Stimulated activated naive CD8-positive, alpha-beta T cell treated with anti-CD3 and anti-CD28 coated beads, Interleukin-15, amount 100 ng/mL, for 72 hours (primary cell): ENCODE measurements at regions not wholly inside any gene's neighbourhood (a gene's known extent, or its start where the extent isn't known, plus 50 kb on each side); places are given as distances from the start of the nearest gene placed in this dataset.

Experiments
- ATAC-seq: fragments of 150-1000 bp; cut with Tn5 transposase; 2 replicates; pipeline ENCODE4 v1.10.0; 2021; ENCODE audit warnings: mild to moderate bottlenecking, moderate library complexity
- DNase-seq, 2 donors: peaks; one replicate each; pipeline ENCODE4 v3.0.0; 2021 to 2022
- H3K27ac Mint-ChIP-seq, 2 donors: one replicate each; pipeline ENCODE4 v1.8.0; 2022; ENCODE audit warnings: mild to moderate bottlenecking in 2 of 2, mixed read lengths in 2 of 2, moderate library complexity in 2 of 2
- H3K27me3 Mint-ChIP-seq: one replicate; pipeline ENCODE4 v1.8.0; 2022; ENCODE audit warnings: mixed read lengths
- H3K4me1 Mint-ChIP-seq: one replicate; pipeline ENCODE4 v1.8.0; 2022; ENCODE audit warnings: mild to moderate bottlenecking, mixed read lengths
- H3K4me3 Mint-ChIP-seq, 2 donors: one replicate each; pipeline ENCODE4 v1.8.0; 2022; ENCODE audit warnings: mild to moderate bottlenecking in 2 of 2, mixed read lengths in 2 of 2, moderate library complexity in 1 of 2
- H3K9me3 Mint-ChIP-seq, 2 donors: one replicate each; pipeline ENCODE4 v1.8.0; 2022; ENCODE audit warnings: mixed read lengths in 2 of 2

DNA sequence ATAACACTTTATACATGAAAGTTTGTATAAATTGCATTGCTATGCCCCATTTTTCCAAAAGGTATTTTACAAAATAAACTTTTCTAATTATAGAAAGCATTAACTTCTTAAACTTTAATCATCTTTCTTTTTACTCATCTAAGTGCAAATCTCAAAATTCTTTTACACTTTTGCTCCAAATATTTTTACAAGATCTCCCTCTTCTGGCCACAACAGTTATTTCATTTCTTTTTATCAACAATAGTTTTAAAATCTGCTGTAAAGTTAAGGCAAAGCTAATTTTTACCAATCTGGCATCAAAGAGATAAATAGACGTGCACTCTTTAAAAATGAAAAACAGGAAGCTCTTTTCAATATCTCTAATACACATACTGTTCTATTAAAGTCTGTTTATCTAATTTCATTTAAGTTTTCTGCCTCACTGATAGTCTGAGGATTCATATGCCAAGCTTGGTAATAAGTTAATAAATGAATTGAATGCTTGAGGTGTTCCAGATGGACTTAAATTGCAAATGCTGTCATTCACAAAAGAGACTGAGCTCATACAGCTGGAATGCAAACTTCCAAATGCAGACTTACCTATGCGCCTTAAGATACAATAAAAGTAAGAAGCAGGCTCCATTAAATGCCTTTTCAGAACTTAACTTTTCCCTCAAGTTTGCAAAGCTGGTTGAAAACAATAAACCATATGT, 583.0 kb upstream of the ATXN8OS start:
- no peak for ATAC-seq
- H3K27ac Mint-ChIP-seq, result no peak overlapping the region

DNA sequence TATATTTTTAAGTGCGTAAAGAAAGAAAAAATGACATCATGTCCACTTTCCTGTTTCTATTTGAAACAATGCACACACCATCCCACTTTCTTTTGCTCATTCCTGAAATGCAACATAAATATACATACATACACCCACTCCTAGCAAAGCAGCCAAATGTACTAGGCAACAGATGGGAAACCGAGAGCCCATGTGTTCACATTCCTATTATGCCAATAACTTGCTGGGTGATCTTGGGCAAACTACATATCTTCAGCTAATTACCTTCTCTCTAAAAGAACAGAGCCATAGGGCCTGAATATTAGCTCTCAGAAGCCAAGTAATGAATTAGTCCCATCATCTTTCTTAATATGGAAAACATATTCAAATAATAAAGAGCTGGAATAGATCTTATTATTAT, 610.6 kb upstream of the ATXN8OS start:
- no peaks in the 10 kb centered on the region for H3K4me1 Mint-ChIP-seq
- no peak for DNase-seq
- no peak overlapping the region for H3K4me3 Mint-ChIP-seq
- no peaks in the 10 kb centered on the region for H3K27me3 Mint-ChIP-seq
- no peak overlapping the region for H3K27ac Mint-ChIP-seq
- H3K9me3 Mint-ChIP-seq, result peaks cover 6 to 7% of the 10 kb centered on the region in 2 donors
- no peak for ATAC-seq

More for the DNA sequence above, 583.0 kb upstream of the ATXN8OS start:
- Mint-ChIP-seq H3K4me1 (no peaks in the 10 kb centered on the region), H3K9me3 (no peaks in the 10 kb centered on the region), H3K27me3 (no peaks in the 10 kb centered on the region), H3K4me3 (no peak overlapping the region)
- DNase-seq, result no peak

- Mint-ChIP-seq H3K27ac (no peak overlapping the region), H3K9me3 (peaks cover 3 to 4% of the 10 kb centered on the region in 2 donors), H3K27me3 (no peaks in the 10 kb centered on the region), H3K4me1 (no peaks in the 10 kb centered on the region), H3K4me3 (no peak overlapping the region)
- ATAC-seq (no peak), DNase-seq (no peak)
Measured at GRCh38 chr13:69495096-69495495, 612.5 kb upstream of the ATXN8OS start.

DNA sequence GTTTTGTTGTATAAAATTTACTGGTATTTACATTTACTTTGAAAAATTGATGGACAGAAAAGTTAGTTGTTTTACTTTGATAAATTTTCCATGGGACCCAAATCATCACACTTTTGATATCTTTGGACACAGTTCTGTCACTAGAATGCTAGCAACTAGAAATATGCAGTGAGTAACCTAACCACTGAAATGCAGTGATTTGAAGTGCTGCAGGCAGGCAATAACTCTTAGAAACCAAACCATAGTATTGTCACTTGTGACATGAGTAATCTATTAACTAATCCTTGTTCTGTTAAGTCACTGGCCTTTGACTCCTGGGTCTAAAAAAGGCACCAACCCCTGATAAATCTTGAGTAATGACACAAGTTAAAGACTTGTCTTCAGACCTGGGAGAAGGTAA, 620.0 kb upstream of the ATXN8OS start:
- DNase-seq (no peak), ATAC-seq (no peak)
- no peak overlapping the region for H3K4me3 Mint-ChIP-seq

GRCh38 chr13:69485991-69486592, 621.5 kb upstream of the ATXN8OS start:
- ATAC-seq (no peak), DNase-seq (no peak)
- Mint-ChIP-seq H3K4me3 (no peak overlapping the region), H3K4me1 (no peaks in the 10 kb centered on the region), H3K9me3 (peaks cover 4 to 30% of the 10 kb centered on the region in 2 donors), H3K27me3 (no peaks in the 10 kb centered on the region), H3K27ac (no peak overlapping the region)

More for the DNA sequence above, 620.0 kb upstream of the ATXN8OS start:
- H3K9me3 Mint-ChIP-seq, result peaks cover 4 to 18% of the 10 kb centered on the region in 2 donors
- H3K4me1 Mint-ChIP-seq, result no peaks in the 10 kb centered on the region
- H3K27me3 Mint-ChIP-seq, result no peaks in the 10 kb centered on the region
- H3K27ac Mint-ChIP-seq, result no peak overlapping the region

DNA sequence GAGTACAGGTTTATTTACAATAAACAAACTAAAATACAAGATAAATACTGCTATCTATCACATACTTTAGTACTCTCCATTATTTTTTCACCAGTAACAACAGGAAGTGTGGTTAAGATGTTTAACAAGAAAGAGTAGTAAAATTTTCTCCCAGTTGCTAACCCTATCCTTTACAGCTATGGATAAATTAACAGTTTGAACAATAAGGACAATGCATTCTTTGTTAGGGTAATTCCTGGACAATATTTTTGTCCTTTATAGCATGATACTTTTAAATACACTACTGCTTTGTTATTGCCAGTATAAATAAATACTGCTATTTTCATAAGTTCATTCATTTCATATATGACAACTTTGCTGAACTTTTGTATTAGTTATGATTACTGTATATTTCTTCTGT, 630.2 kb upstream of the ATXN8OS start:
- no peak for DNase-seq
- H3K4me1 Mint-ChIP-seq, result no peaks in the 10 kb centered on the region
- H3K27me3 Mint-ChIP-seq, result no peaks in the 10 kb centered on the region
- no peak overlapping the region for H3K27ac Mint-ChIP-seq
- ATAC-seq, result no peak
- peaks cover 0 to 14% of the 10 kb centered on the region in 2 donors for H3K9me3 Mint-ChIP-seq
- no peak overlapping the region for H3K4me3 Mint-ChIP-seq

DNA sequence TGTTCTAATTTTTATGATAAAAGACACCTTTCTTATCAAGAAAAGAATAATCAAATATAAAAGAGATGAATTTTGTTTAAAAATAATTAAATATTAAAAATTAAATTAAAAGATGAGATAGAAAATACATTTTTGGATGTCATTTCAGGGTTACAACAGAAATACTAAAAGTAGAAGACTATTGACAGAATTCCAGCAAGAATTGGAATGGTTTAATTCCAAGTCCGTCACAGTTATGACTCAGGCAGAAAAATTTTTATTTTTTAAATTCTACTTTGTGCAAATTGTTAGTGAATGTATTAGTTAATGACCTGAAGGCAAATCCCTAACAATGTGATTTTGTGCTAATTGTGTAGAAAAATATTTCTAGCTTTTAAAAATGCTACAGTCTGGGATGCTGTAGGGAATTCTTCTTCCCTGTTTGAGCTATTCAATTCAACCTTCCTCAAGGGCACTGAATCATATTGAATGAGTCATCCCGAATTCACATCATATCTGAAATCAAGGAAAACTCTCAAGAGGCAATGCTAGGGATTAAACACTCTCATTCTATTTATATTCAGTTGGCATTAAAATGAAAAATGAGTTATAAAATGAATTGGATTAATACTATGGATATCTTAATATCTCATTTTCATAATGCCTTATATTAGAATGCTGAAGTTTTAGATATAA, 633.5 kb upstream of the ATXN8OS start:
- no peak for DNase-seq
- ATAC-seq, result no peak
- H3K4me3 Mint-ChIP-seq, result no peak overlapping the region
- H3K9me3 Mint-ChIP-seq, result no peaks in the 10 kb centered on the region
- H3K27me3 Mint-ChIP-seq, result no peaks in the 10 kb centered on the region
- H3K27ac Mint-ChIP-seq, result no peak overlapping the region
- no peaks in the 10 kb centered on the region for H3K4me1 Mint-ChIP-seq

DNA sequence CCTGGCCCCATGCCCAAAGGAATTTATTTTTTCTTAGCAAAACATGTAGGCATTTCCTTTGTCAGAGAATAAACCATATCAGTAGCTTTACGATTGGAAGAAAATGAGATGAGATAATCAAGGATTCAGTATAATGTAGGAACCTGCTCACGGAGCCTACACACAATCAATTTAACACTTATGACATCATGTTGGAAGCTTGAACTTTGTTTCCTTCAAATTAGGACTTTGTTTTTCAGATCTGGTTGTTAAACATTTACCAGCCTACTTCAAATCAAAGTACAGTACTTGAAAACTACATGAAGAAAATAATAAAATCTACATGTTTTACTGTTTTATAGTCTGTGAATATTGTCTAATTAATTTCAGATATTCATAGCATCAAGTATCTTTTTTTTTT, 639.0 kb upstream of the ATXN8OS start:
- Mint-ChIP-seq H3K27me3 (no peaks in the 10 kb centered on the region), H3K27ac (no peak overlapping the region), H3K4me1 (no peaks in the 10 kb centered on the region), H3K4me3 (no peak overlapping the region), H3K9me3 (no peaks in the 10 kb centered on the region)
- ATAC-seq, result no peak
- no peak for DNase-seq

DNA sequence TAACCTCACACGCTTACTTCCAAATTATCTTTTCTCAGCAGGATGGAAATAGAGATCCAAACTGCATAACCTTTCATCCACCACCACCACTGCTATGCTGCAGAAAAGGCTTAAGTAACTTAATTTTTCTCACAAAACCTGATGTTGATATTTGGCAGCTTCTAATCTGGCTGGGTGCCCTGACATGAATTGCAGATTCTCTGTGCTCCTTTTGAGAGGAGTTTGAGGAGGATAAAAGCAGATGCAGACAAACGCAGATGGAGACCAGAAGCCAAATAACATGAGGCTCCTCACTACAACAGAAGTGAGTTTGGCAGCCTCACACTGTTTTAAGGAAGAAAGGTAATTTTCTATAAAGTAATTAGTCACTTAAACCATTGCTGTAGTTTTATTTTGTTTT, 646.2 kb upstream of the ATXN8OS start:
- no peak for ATAC-seq
- Mint-ChIP-seq H3K27ac (no peak overlapping the region), H3K27me3 (no peaks in the 10 kb centered on the region), H3K9me3 (no peaks in the 10 kb centered on the region), H3K4me3 (no peak overlapping the region), H3K4me1 (no peaks in the 10 kb centered on the region)
- no peak for DNase-seq

DNA sequence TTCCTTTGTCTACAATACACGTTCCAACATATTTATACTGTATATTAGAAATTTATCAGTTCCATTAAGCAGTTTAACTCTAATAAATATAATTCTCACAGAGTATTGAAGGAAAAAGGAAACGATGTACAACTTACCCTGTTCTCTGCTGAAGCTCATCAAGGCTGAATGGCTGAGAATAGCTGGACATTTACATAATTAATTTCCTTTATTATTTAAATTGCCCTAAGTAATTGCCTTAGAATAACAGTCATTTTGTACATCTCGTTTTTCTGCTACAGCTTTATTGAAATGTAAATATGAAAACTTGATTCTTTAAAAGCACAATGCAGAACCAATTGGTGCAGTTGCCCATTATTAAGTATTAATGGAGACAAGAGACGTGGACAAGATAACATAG, 648.3 kb upstream of the ATXN8OS start:
- H3K4me1 Mint-ChIP-seq, result no peaks in the 10 kb centered on the region

GRCh38 chr13:69458013-69458412, 649.6 kb upstream of the ATXN8OS start:
- H3K9me3 Mint-ChIP-seq, result peaks cover 6 to 8% of the 10 kb centered on the region in 2 donors
- no peak overlapping the region for H3K4me3 Mint-ChIP-seq
- ATAC-seq (no peak), DNase-seq (no peak)
- H3K27ac Mint-ChIP-seq, result no peak overlapping the region
- no peaks in the 10 kb centered on the region for H3K27me3 Mint-ChIP-seq
- no peaks in the 10 kb centered on the region for H3K4me1 Mint-ChIP-seq

More for the DNA sequence above, 648.3 kb upstream of the ATXN8OS start:
- H3K4me3 Mint-ChIP-seq, result no peak overlapping the region
- ATAC-seq, result no peak
- no peak overlapping the region for H3K27ac Mint-ChIP-seq
- no peak for DNase-seq
- H3K9me3 Mint-ChIP-seq, result no peaks in the 10 kb centered on the region
- H3K27me3 Mint-ChIP-seq, result no peaks in the 10 kb centered on the region

GRCh38 chr13:69450245-69450644, 657.4 kb upstream of the ATXN8OS start:
- Mint-ChIP-seq H3K27me3 (no peaks in the 10 kb centered on the region), H3K9me3 (peaks cover 8 to 10% of the 10 kb centered on the region in 2 donors), H3K4me3 (no peak overlapping the region), H3K27ac (no peak overlapping the region), H3K4me1 (no peaks in the 10 kb centered on the region)
- ATAC-seq (no peak), DNase-seq (no peak)

- Mint-ChIP-seq H3K27ac (no peak overlapping the region), H3K4me1 (no peaks in the 10 kb centered on the region), H3K27me3 (no peaks in the 10 kb centered on the region), H3K9me3 (peaks cover 43 to 57% of the 10 kb centered on the region in 2 donors), H3K4me3 (no peak overlapping the region)
- ATAC-seq, result no peak
- DNase-seq, result no peak
Measured at GRCh38 chr13:69425235-69425634, 682.4 kb upstream of the ATXN8OS start.

DNA sequence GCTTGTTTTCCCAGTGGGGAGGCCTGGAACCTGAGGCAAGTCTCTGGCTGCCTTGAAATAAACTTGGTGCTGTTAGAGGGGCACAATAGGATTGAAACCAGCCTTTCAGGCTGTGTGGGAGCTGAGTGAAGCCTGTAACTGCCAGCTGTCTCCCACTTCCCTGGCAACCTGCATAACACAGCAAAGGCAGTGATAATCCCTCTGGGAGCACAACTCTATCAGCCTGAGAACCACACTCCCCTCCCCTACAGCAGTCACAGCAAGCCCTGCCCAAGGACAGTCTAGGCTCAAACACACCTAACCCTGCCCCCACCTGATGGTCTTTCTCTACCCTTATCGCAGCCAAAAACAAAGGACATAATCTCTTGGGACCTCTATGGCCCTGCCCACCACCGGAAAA, 683.8 kb upstream of the ATXN8OS start:
- H3K9me3 Mint-ChIP-seq, result peaks cover 43 to 62% of the 10 kb centered on the region in 2 donors
- H3K4me3 Mint-ChIP-seq, result no peak overlapping the region
- no peak overlapping the region for H3K27ac Mint-ChIP-seq
- ATAC-seq, result no peak
- no peaks in the 10 kb centered on the region for H3K27me3 Mint-ChIP-seq
- no peak for DNase-seq
- no peaks in the 10 kb centered on the region for H3K4me1 Mint-ChIP-seq

DNA sequence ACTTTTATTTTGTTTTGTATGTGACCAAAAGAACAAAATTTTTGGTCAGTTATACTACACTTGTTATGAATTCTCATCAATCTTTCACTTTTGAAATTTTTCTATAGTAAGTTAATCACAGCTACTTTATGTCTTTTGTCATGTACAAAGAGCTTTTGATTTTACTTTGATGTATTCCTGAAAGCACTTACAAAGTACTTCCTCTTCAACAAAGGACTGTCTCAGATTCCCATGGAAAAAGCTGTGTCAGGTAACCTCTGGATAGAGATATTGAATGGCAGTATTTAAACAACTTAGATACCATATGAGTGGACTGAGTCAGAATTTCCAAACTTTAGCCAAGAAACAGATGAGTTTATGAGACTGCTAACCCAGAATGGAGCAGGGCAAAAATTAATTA, 689.3 kb upstream of the ATXN8OS start:
- H3K27me3 Mint-ChIP-seq, result no peaks in the 10 kb centered on the region
- ATAC-seq (no peak), DNase-seq (no peak)
- no peaks in the 10 kb centered on the region for H3K4me1 Mint-ChIP-seq
- no peak overlapping the region for H3K4me3 Mint-ChIP-seq
- H3K27ac Mint-ChIP-seq, result no peak overlapping the region
- peaks cover 13 to 25% of the 10 kb centered on the region in 2 donors for H3K9me3 Mint-ChIP-seq

- Mint-ChIP-seq H3K9me3 (peaks cover 7 to 14% of the 10 kb centered on the region in 2 donors), H3K27me3 (no peaks in the 10 kb centered on the region), H3K4me1 (no peaks in the 10 kb centered on the region)
Measured at GRCh38 chr13:69410761-69411160, 696.9 kb upstream of the ATXN8OS start.

More at GRCh38 chr13:69410761-69411160, 696.9 kb upstream of the ATXN8OS start:
- no peak for DNase-seq
- no peak overlapping the region for H3K27ac Mint-ChIP-seq
- ATAC-seq, result no peak
- H3K4me3 Mint-ChIP-seq, result no peak overlapping the region
